ENCODE measurements at regions not wholly inside any gene's neighbourhood (a gene's known extent, or its start where the extent isn't known, plus 50 kb on each side); places are given as distances from the start of the nearest gene placed in this dataset.

- Histone ChIP-seq H3K27me3 (ENCODE audit: control insufficient read depth in 1 of 2, insufficient read depth in 2 of 2, low read length in 1 of 2) (no peaks in the 10 kb centered on the region), H3K4me3 (ENCODE audit: low read length in 2 of 2) (no peak overlapping the region), H3K4me1 (ENCODE audit: control insufficient read depth in 1 of 2, insufficient read depth in 2 of 2, low read length in 2 of 2) (no peaks in the 10 kb centered on the region), H3K36me3 (ENCODE audit: control insufficient read depth in 1 of 2, insufficient read depth in 2 of 2, low read length in 1 of 2) (no peaks in the 10 kb centered on the region), H3K27ac (ENCODE audit: low read depth in 1 of 2, low read length in 2 of 2) (no peak overlapping the region), H3K9me3 (ENCODE audit: control insufficient read depth, low read length) (no peaks in the 10 kb centered on the region)
- ATAC-seq (ENCODE audit: low FRiP score), result no peak
- DNase-seq, result no peak
- intact Hi-C loops (cut with DNase I), result no loop called here
- WGBS, 2 donors, result 54 to 56% methylated on average over 4 of the region's 4 CpGs
These were observed 77.0 kb upstream of the B3GAT2 start for GRCh38 chr6:71033890-71034289.

- no peak overlapping the region for H3K4me3 ChIP-seq (ENCODE audit: low read length in 2 of 2)
- DNase-seq (no peak), ATAC-seq (ENCODE audit: low FRiP score) (no peak)
- intact Hi-C loops (cut with DNase I), result no loop called here
- no peaks in the 10 kb centered on the region for H3K27me3 ChIP-seq (ENCODE audit: control insufficient read depth in 1 of 2, insufficient read depth in 2 of 2, low read length in 1 of 2)
- no peaks in the 10 kb centered on the region for H3K9me3 ChIP-seq (ENCODE audit: control insufficient read depth, low read length)
- no peaks in the 10 kb centered on the region for H3K36me3 ChIP-seq (ENCODE audit: control insufficient read depth in 1 of 2, insufficient read depth in 2 of 2, low read length in 1 of 2)
- no peak overlapping the region for H3K27ac ChIP-seq (ENCODE audit: low read depth in 1 of 2, low read length in 2 of 2)
- no peaks in the 10 kb centered on the region for H3K4me1 ChIP-seq (ENCODE audit: control insufficient read depth in 1 of 2, insufficient read depth in 2 of 2, low read length in 2 of 2)
- WGBS, 2 donors, result 72 to 81% methylated on average over 4 of the region's 4 CpGs
These were observed 77.9 kb upstream of the B3GAT2 start for GRCh38 chr6:71034563-71035345.

- H3K36me3 ChIP-seq (ENCODE audit: control insufficient read depth in 1 of 2, insufficient read depth in 2 of 2, low read length in 1 of 2), result no peaks in the 10 kb centered on the region
- no peaks in the 10 kb centered on the region for H3K27me3 ChIP-seq (ENCODE audit: control insufficient read depth in 1 of 2, insufficient read depth in 2 of 2, low read length in 1 of 2)
- H3K27ac ChIP-seq (ENCODE audit: low read depth in 1 of 2, low read length in 2 of 2), result no peak overlapping the region
- no peaks in the 10 kb centered on the region for H3K9me3 ChIP-seq (ENCODE audit: control insufficient read depth, low read length)
- no peak for DNase-seq
- no peak for ATAC-seq (ENCODE audit: low FRiP score)
- H3K4me1 ChIP-seq (ENCODE audit: control insufficient read depth in 1 of 2, insufficient read depth in 2 of 2, low read length in 2 of 2), result no peaks in the 10 kb centered on the region
- no peak overlapping the region for H3K4me3 ChIP-seq (ENCODE audit: low read length in 2 of 2)
- intact Hi-C loops (cut with DNase I), result no loop called here
These were observed 79.0 kb upstream of the B3GAT2 start for GRCh38 chr6:71035871-71036270.

- Histone ChIP-seq H3K4me1 (ENCODE audit: control insufficient read depth in 1 of 2, insufficient read depth in 2 of 2, low read length in 2 of 2) (no peaks in the 10 kb centered on the region), H3K36me3 (ENCODE audit: control insufficient read depth in 1 of 2, insufficient read depth in 2 of 2, low read length in 1 of 2) (no peaks in the 10 kb centered on the region), H3K27me3 (ENCODE audit: control insufficient read depth in 1 of 2, insufficient read depth in 2 of 2, low read length in 1 of 2) (no peaks in the 10 kb centered on the region), H3K9me3 (ENCODE audit: control insufficient read depth, low read length) (no peaks in the 10 kb centered on the region), H3K27ac (ENCODE audit: low read depth in 1 of 2, low read length in 2 of 2) (no peak overlapping the region), H3K4me3 (ENCODE audit: low read length in 2 of 2) (no peak overlapping the region)
- 77 to 78% methylated on average over 8 of the region's 8 CpGs for WGBS, 2 donors
- intact Hi-C loops (cut with DNase I), result no loop called here
- DNase-seq (no peak), ATAC-seq (ENCODE audit: low FRiP score) (no peak)
These were observed 82.0 kb upstream of the B3GAT2 start for GRCh38 chr6:71038711-71039344.

- Histone ChIP-seq H3K36me3 (ENCODE audit: control insufficient read depth in 1 of 2, insufficient read depth in 2 of 2, low read length in 1 of 2) (no peaks in the 10 kb centered on the region), H3K4me1 (ENCODE audit: control insufficient read depth in 1 of 2, insufficient read depth in 2 of 2, low read length in 2 of 2) (no peaks in the 10 kb centered on the region), H3K27ac (ENCODE audit: low read depth in 1 of 2, low read length in 2 of 2) (no peak overlapping the region), H3K9me3 (ENCODE audit: control insufficient read depth, low read length) (no peaks in the 10 kb centered on the region), H3K4me3 (ENCODE audit: low read length in 2 of 2) (no peak overlapping the region), H3K27me3 (ENCODE audit: control insufficient read depth in 1 of 2, insufficient read depth in 2 of 2, low read length in 1 of 2) (no peaks in the 10 kb centered on the region)
- intact Hi-C loops (cut with DNase I), result no loop called here
- ATAC-seq (ENCODE audit: low FRiP score), result peak; percentile 17
- DNase-seq, result no peak
- 86 to 100% methylated on average over 1 of the region's 1 CpG for WGBS, 2 donors
These were observed 83.2 kb upstream of the B3GAT2 start for GRCh38 chr6:71040043-71040442.

GRCh38 chr6:71040841-71041240 is 84.0 kb upstream of the B3GAT2 start:
- H3K9me3 ChIP-seq (ENCODE audit: control insufficient read depth, low read length), result no peaks in the 10 kb centered on the region
- ATAC-seq (ENCODE audit: low FRiP score) (no peak), DNase-seq (no peak)
- WGBS, 2 donors, result 80 to 87% methylated on average over 2 of the region's 2 CpGs
- no peak overlapping the region for H3K27ac ChIP-seq (ENCODE audit: low read depth in 1 of 2, low read length in 2 of 2)
- H3K27me3 ChIP-seq (ENCODE audit: control insufficient read depth in 1 of 2, insufficient read depth in 2 of 2, low read length in 1 of 2), result no peaks in the 10 kb centered on the region
- no peak overlapping the region for H3K4me3 ChIP-seq (ENCODE audit: low read length in 2 of 2)
- intact Hi-C loops (cut with DNase I), result no loop called here
- no peaks in the 10 kb centered on the region for H3K36me3 ChIP-seq (ENCODE audit: control insufficient read depth in 1 of 2, insufficient read depth in 2 of 2, low read length in 1 of 2)
- no peaks in the 10 kb centered on the region for H3K4me1 ChIP-seq (ENCODE audit: control insufficient read depth in 1 of 2, insufficient read depth in 2 of 2, low read length in 2 of 2)

GRCh38 chr6:71043902-71044301 is 87.0 kb upstream of the B3GAT2 start:
- ATAC-seq (ENCODE audit: low FRiP score) (no peak), DNase-seq (peak in 1 of 2 donors; percentile 52)
- Histone ChIP-seq H3K36me3 (ENCODE audit: control insufficient read depth in 1 of 2, insufficient read depth in 2 of 2, low read length in 1 of 2) (no peaks in the 10 kb centered on the region), H3K9me3 (ENCODE audit: control insufficient read depth, low read length) (no peaks in the 10 kb centered on the region), H3K27me3 (ENCODE audit: control insufficient read depth in 1 of 2, insufficient read depth in 2 of 2, low read length in 1 of 2) (no peaks in the 10 kb centered on the region), H3K27ac (ENCODE audit: low read depth in 1 of 2, low read length in 2 of 2) (no peak overlapping the region), H3K4me3 (ENCODE audit: low read length in 2 of 2) (no peak overlapping the region), H3K4me1 (ENCODE audit: control insufficient read depth in 1 of 2, insufficient read depth in 2 of 2, low read length in 2 of 2) (peaks cover 0 to 1% of the 10 kb centered on the region in 2 donors)
- 57 to 59% methylated on average over 1 of the region's 1 CpG for WGBS, 2 donors
- intact Hi-C loops (cut with DNase I), result no loop called here

GRCh38 chr6:71044753-71045152 is 87.9 kb upstream of the B3GAT2 start:
- intact Hi-C loops (cut with DNase I), result no loop called here

GRCh38 chr6:71045296-71045695 is 88.4 kb upstream of the B3GAT2 start:
- intact Hi-C loops (cut with DNase I), result no loop called here
- H3K9me3 ChIP-seq (ENCODE audit: control insufficient read depth, low read length), result no peaks in the 10 kb centered on the region
- H3K27ac ChIP-seq (ENCODE audit: low read depth in 1 of 2, low read length in 2 of 2), result no peak overlapping the region
- ATAC-seq (ENCODE audit: low FRiP score) (no peak), DNase-seq (no peak)
- H3K4me3 ChIP-seq (ENCODE audit: low read length in 2 of 2), result no peak overlapping the region
- no peaks in the 10 kb centered on the region for H3K36me3 ChIP-seq (ENCODE audit: control insufficient read depth in 1 of 2, insufficient read depth in 2 of 2, low read length in 1 of 2)
- no peaks in the 10 kb centered on the region for H3K27me3 ChIP-seq (ENCODE audit: control insufficient read depth in 1 of 2, insufficient read depth in 2 of 2, low read length in 1 of 2)
- H3K4me1 ChIP-seq (ENCODE audit: control insufficient read depth in 1 of 2, insufficient read depth in 2 of 2, low read length in 2 of 2), result peaks cover 0 to 5% of the 10 kb centered on the region in 2 donors
- WGBS, 2 donors, result 85 to 89% methylated on average over 5 of the region's 5 CpGs

More at GRCh38 chr6:71044753-71045152, 87.9 kb upstream of the B3GAT2 start:
- Histone ChIP-seq H3K4me1 (ENCODE audit: control insufficient read depth in 1 of 2, insufficient read depth in 2 of 2, low read length in 2 of 2) (peaks cover 0 to 5% of the 10 kb centered on the region in 2 donors), H3K9me3 (ENCODE audit: control insufficient read depth, low read length) (no peaks in the 10 kb centered on the region), H3K4me3 (ENCODE audit: low read length in 2 of 2) (no peak overlapping the region), H3K27me3 (ENCODE audit: control insufficient read depth in 1 of 2, insufficient read depth in 2 of 2, low read length in 1 of 2) (no peaks in the 10 kb centered on the region), H3K27ac (ENCODE audit: low read depth in 1 of 2, low read length in 2 of 2) (no peak overlapping the region), H3K36me3 (ENCODE audit: control insufficient read depth in 1 of 2, insufficient read depth in 2 of 2, low read length in 1 of 2) (no peaks in the 10 kb centered on the region)
- ATAC-seq (ENCODE audit: low FRiP score), result no peak
- no peak for DNase-seq
- WGBS, 2 donors, result 95 to 97% methylated on average over 1 of the region's 1 CpG
